Erythroblast (primary cell): ENCODE measurements at regions not wholly inside any gene's neighbourhood (a gene's known extent, or its start where the extent isn't known, plus 50 kb on each side); places are given as distances from the start of the nearest gene placed in this dataset.
"Not testable (repeated sequence)": the region's sequence is repeated elsewhere in the genome, so short reads cannot be mapped to it uniquely, and the experiment has no call there.

Experiments used
- DNase-seq, 2 experiments: peaks; one replicate each; lab custom pipeline; 2025; lab: John Stamatoyannopoulos, UW
- GATA1 ChIP-seq: IDR thresholded peaks from 2 replicates; pipeline ENCODE4 v1.6.1; 2011; ENCODE audit warnings: low read depth, mild to moderate bottlenecking, control low read depth, low read length, moderate library complexity
- POLR2A ChIP-seq: IDR thresholded peaks from 2 replicates; pipeline ENCODE4 v1.6.1; 2011; ENCODE audit warnings: mild to moderate bottlenecking, low read length

- no peak for DNase-seq
- TF ChIP-seq GATA1, result no peak
- TF ChIP-seq POLR2A, result no peak
Measured at GRCh38 chr6:166704171-166704570, 77.1 kb upstream of the RPS6KA2 start.

- DNase-seq, result no peak
- TF ChIP-seq GATA1, result no peak
Measured at GRCh38 chr6:166703149-166703710, 76.2 kb upstream of the RPS6KA2 start.

- DNase-seq, result not testable (repeated sequence)
Measured at GRCh38 chr6:166701424-166701823, 74.4 kb upstream of the RPS6KA2 start.

GRCh38 chr6:166700871-166701270 is 73.8 kb upstream of the RPS6KA2 start:
- DNase-seq, result not testable (repeated sequence)

- TF ChIP-seq POLR2A (no peak), GATA1 (no peak)
- no peak for DNase-seq
Measured at GRCh38 chr6:166697113-166697512, 70.1 kb upstream of the RPS6KA2 start.

- no peak for TF ChIP-seq GATA1
- TF ChIP-seq POLR2A, result no peak
- DNase-seq, result no peak
Measured at GRCh38 chr6:166693880-166694279, 66.8 kb upstream of the RPS6KA2 start.

- no peak for DNase-seq
- TF ChIP-seq GATA1, result no peak
Measured at GRCh38 chr6:166692723-166693302, 65.8 kb upstream of the RPS6KA2 start.

DNA sequence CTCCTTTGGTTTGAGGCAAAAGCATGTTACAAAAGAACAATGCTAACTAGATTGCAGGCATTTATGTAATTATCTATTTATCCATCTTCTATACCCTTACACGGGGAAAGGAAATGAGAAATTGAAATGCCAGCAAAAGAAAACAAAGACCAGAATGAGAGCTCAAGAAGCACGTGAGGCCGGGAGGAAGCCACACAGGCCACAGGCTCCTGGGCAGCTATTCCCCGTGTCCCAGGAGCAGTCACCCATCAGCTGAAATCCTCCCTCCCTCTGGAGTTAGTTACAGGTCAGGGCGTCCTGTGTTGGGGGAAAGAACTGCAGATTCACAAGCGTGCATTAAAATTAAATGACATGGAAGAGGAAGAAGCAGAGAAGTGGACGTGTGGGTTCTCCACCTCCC is 64.7 kb upstream of the RPS6KA2 start:
- DNase-seq, result no peak
- TF ChIP-seq POLR2A, result no peak
- TF ChIP-seq GATA1, result no peak

- TF ChIP-seq GATA1, result no peak
- no peak for TF ChIP-seq POLR2A
- no peak for DNase-seq
Measured at GRCh38 chr6:166691199-166691598, 64.1 kb upstream of the RPS6KA2 start.

GRCh38 chr6:166689687-166690086 is 62.6 kb upstream of the RPS6KA2 start:
- DNase-seq, result no peak
- TF ChIP-seq GATA1, result no peak
- no peak for TF ChIP-seq POLR2A

DNA sequence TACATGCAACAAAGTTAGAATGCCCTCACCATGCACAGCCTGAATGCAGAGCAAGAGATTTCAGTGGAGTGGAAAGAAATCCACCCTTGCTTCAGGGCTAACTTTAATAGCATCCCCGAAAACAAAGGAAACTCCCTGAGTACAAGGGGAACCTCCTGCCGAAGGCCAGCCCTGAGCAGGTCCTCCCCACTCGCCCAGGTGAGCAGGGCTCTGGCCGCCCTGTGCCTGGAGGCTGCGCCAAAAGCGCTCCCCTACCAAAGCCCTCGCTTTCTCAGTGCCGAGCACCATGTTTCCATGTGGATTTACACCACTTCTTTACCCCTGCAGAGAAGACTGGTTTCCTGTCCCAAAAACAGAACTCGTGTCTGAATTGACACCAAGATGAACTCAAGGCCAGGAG is 61.9 kb upstream of the RPS6KA2 start:
- TF ChIP-seq POLR2A (no peak), GATA1 (no peak)
- DNase-seq, result no peak

GRCh38 chr6:166687879-166688205 is 60.8 kb upstream of the RPS6KA2 start:
- TF ChIP-seq GATA1 (no peak), POLR2A (no peak)
- no peak for DNase-seq

DNA sequence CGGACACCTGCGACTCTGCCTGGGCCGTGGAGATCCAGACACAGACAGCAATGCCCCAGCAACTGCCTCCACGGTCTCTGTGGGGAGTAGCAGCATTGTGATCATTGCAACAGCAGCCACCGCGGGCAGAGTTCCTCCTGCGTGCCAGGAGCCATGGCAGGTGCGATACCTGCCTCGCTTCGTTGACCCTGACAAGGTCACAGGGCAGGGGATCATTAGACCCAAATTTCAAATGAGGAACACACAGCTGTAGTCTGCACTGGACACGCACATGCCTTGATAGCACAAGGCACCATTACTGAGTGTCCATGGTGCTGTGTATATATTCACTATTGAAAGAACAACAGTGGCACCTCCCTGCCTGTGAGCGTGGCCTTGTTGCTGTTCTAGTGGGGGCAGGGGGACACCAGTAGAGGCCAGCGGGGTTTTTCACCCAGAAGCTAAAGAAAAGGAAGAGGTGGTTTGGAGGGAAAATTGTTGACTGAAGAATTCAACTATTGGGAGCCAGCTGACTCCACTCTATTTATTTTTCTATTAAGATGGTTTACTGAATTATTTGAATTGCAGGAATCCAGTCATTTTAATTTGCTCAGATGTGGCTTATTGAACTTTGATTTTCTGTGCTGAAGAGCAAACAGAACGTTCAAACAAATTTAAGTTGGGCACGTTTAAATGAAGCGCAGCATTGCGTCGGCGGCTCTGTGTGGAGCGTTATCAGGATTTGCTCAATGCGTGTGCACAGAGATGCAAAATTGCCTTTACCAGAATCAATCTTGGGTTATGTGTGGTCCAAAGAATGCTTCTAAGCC is 60.2 kb upstream of the RPS6KA2 start:
- DNase-seq, result no peak

GRCh38 chr6:166686317-166686716 is 59.3 kb upstream of the RPS6KA2 start:
- TF ChIP-seq GATA1 (no peak), POLR2A (no peak)
- DNase-seq, result no peak

More for the DNA sequence above, 60.2 kb upstream of the RPS6KA2 start:
- TF ChIP-seq GATA1 (no peak), POLR2A (no peak)

- DNase-seq, result no peak
- TF ChIP-seq GATA1 (no peak), POLR2A (no peak)
Measured at GRCh38 chr6:166684866-166685265, 57.8 kb upstream of the RPS6KA2 start.

- DNase-seq, result no peak
- TF ChIP-seq POLR2A (no peak), GATA1 (no peak)
Measured at GRCh38 chr6:166684170-166684569, 57.1 kb upstream of the RPS6KA2 start.

- no peak for TF ChIP-seq POLR2A
- TF ChIP-seq GATA1, result no peak
- no peak for DNase-seq
Measured at GRCh38 chr6:166683477-166683876, 56.4 kb upstream of the RPS6KA2 start.
